Astrocyte of the cerebellum (primary cell): ENCODE measurements at regions not wholly inside any gene's neighbourhood (a gene's known extent, or its start where the extent isn't known, plus 50 kb on each side); places are given as distances from the start of the nearest gene placed in this dataset.
A peak's percentile ranks its signal among the peaks of the same experiment; 100 is the strongest.

Source experiments
- DNase-seq: peaks from one replicate; pipeline ENCODE4 v3.0.0-alpha.2; 2011; ENCODE audit warnings: low read depth
- H3K4me3 ChIP-seq: 2 replicates; pipeline ENCODE4 v1.5.1; 2011; ENCODE audit warnings: mild to moderate bottlenecking, low read depth, low read length, moderate library complexity
- CTCF ChIP-seq: IDR thresholded peaks from 2 replicates; pipeline ENCODE4 v1.5.1; 2012; ENCODE audit warnings: low read length, low read depth, moderate library complexity, mild to moderate bottlenecking; ENCODE audit errors: missing control alignments
- in situ Hi-C: cut with HindIII; loops from 2 replicates; pipeline ENCODE4 v1.10.0; 2017; ENCODE audit warnings: low sequenced_read_pairs

GRCh38 chr12:19710811-19711793 is 271.8 kb downstream of the AEBP2 start:
- in situ Hi-C loops = no loop called here
- no peak overlapping the region for H3K4me3 ChIP-seq
- TF ChIP-seq CTCF = no peak
- peak; percentile 78 for DNase-seq

DNA sequence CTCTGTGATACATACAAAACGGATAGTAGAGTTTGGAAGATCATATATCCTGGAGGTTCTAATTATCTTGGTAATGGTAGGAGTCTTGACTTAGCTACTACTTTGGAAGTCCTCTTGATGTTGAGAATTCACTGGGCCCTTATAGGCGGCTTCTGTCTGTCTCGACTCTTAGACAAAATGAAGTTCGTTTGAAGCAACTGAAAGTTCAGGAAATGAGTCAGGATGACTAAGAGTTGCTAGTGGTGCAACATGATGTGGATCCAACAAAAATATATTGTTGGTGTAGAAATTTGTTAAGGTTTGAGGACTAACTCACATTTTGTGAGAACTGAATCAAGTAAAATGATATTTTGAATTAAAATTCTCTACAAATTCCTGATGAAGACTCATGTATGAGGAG is 272.7 kb downstream of the AEBP2 start:
- TF ChIP-seq CTCF = no peak
- in situ Hi-C loops = no loop called here
- peak; percentile 76 for DNase-seq
- H3K4me3 ChIP-seq = no peak overlapping the region

DNA sequence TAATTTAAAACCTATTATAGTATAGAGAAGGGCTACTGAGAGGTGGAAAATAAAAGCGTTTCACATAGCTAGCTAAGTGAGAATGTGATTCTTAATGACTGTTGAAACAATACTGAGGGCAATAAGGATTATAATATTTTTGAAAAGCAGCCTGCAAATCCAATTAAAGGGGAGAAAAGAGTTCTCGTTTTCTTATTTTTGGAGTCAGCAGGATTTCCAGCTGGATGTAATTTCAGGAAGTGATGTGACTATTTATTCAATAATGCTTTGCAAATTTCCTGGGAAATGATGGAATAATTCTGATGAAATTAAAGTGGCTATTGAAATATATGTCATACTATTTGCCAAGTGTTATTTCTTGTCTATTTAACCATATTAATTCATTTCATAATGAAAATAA is 279.1 kb downstream of the AEBP2 start:
- no peak overlapping the region for H3K4me3 ChIP-seq
- no peak for DNase-seq
- TF ChIP-seq CTCF = no peak
- in situ Hi-C loops = no loop called here

DNA sequence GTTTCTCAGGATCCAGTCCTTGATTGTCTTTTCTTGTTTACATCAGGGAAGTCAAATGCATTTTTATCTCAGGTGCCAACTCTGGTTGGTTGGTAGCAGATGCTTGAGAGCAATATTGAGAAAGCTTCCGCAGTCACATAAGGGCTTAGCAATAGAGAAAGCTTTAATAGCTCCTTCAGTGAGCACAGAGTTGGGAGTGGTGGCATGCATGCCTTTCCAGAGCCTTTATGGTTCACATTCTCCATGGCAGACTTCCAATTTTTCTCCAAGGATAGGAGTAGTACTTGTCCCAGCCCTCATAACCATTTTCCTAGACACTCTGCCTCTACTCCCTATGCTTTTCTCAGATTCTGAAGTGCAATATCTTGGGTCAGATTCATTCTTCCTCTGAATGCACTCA is 280.4 kb downstream of the AEBP2 start:
- in situ Hi-C loops = no loop called here
- no peak overlapping the region for H3K4me3 ChIP-seq
- no peak for TF ChIP-seq CTCF
- no peak for DNase-seq

- in situ Hi-C loops = loop anchor here (25.0 kb wide), 1 partner anchor 486 kb away; no protein-coding TSS in a partner anchor
- TF ChIP-seq CTCF = no peak
- H3K4me3 ChIP-seq = no peak overlapping the region
- no peak for DNase-seq
These were observed 286.8 kb downstream of the AEBP2 start for GRCh38 chr12:19726122-19726521.

DNA sequence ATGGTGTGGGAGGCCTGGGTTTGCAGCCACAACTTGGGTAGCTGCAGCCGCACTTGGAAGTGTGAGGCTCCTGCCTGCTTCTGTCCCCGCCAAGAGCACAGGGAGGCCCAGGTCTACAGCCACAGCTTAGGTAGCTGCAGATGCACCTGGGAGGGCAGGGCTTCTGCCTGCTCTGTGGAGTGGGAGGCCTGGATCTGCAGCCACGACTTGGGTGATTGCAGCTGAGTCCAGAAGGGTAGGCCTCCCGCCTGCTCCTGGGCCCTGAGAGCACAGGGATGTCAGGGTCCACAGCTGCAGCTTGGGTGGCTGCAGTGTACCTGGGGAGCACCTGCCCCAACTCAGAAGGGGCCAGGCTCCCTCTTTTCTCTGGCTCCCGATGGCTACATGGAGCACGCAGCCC is 287.3 kb downstream of the AEBP2 start:
- no peak for DNase-seq
- TF ChIP-seq CTCF = no peak
- in situ Hi-C loops = loop anchor here (25.0 kb wide), 1 partner anchor 486 kb away; no protein-coding TSS in a partner anchor
- H3K4me3 ChIP-seq = no peak overlapping the region
